AG09319 (cell line): ENCODE measurements at regions not wholly inside any gene's neighbourhood (a gene's known extent, or its start where the extent isn't known, plus 50 kb on each side); places are given as distances from the start of the nearest gene placed in this dataset.

Experiments used
- DNase-seq: peaks from one replicate; pipeline ENCODE4 v3.0.0-alpha.2; 2010; ENCODE audit warnings: low read depth; ENCODE audit errors: extremely low read depth
- TF ChIP-seq, protein P1 (sequence below): IDR thresholded peaks from 2 replicates; pipeline ENCODE4 v1.5.1; 2011; ENCODE audit warnings: low read depth, mild to moderate bottlenecking, inconsistent platforms, low read length, moderate library complexity

DNA sequence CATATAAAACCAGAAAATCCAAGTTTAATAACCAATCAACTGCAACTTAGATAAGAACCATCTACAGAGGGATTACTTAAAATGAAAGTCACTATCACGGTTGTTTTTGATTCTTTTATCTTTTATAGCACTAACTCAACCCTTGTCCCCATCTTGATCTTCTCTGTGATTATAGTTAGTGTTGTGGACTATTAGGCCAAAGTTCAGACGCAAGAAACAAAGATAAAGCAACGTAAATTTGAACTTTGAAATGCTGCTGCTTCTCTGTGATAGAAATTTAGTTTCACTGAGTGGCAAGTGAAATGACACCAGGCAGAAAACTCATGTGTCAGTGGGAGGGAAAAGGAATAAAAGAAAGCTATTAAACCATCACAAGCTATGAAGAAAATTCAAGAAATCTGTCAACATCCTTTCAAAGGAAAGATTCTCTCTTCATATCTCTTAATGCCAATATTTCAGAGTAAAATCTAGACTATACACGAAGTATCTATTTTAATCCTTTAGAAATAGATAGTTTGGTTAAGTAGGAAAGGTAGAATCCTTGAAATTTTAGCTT, 71.8 kb upstream of the MALRD1 start:
- TF ChIP-seq, protein P1, sequence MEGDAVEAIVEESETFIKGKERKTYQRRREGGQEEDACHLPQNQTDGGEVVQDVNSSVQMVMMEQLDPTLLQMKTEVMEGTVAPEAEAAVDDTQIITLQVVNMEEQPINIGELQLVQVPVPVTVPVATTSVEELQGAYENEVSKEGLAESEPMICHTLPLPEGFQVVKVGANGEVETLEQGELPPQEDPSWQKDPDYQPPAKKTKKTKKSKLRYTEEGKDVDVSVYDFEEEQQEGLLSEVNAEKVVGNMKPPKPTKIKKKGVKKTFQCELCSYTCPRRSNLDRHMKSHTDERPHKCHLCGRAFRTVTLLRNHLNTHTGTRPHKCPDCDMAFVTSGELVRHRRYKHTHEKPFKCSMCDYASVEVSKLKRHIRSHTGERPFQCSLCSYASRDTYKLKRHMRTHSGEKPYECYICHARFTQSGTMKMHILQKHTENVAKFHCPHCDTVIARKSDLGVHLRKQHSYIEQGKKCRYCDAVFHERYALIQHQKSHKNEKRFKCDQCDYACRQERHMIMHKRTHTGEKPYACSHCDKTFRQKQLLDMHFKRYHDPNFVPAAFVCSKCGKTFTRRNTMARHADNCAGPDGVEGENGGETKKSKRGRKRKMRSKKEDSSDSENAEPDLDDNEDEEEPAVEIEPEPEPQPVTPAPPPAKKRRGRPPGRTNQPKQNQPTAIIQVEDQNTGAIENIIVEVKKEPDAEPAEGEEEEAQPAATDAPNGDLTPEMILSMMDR: no peak

DNA sequence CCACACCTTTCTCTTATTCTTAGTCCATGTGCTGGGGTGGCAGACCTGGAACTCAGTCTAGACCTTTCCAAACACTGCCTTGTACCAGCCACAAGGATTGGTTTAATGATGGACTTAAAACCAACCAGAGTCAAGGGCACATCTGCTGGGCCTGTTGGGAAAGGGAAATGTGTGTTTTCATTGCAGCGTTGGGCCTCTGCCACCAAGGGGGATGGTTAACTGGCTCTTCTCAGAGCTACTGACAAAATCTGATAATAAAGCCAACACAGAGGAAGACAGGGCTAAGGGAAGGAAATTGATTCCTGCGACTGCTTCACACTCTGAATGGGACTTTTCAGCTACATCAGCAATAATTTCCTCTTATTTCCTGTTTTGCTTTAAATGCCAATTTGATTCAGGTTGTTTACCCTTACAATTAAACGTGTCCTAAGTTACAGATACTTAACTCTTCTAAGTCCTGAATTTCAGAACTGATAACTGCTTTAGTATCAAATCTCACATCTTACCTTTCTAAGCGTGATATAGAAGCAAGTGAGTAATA, 68.4 kb upstream of the MALRD1 start:
- TF ChIP-seq, protein P1: no peak
- DNase-seq: no peak

More for the DNA sequence above, 71.8 kb upstream of the MALRD1 start:
- DNase-seq: no peak

DNA sequence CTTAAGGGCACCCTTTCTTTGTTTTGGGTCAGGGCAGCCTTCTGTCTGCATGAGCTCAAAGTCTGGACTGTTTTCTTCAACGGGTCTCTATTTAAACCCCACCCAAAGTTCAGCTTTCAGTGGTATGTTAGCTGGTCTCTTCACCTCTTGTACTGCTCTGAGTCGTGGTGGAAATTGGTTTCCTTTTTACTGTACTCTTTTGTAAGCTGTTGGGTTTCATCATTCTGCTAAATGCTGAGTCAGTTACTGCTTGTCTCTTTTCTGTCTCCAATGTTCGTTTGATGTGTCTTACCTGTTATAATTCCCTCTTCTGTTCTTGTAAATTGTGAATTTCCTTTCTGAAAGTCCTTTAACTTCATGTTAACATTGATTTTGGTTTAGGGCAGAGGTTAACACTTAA, 64.1 kb upstream of the MALRD1 start:
- TF ChIP-seq, protein P1: no peak
- no peak for DNase-seq

DNA sequence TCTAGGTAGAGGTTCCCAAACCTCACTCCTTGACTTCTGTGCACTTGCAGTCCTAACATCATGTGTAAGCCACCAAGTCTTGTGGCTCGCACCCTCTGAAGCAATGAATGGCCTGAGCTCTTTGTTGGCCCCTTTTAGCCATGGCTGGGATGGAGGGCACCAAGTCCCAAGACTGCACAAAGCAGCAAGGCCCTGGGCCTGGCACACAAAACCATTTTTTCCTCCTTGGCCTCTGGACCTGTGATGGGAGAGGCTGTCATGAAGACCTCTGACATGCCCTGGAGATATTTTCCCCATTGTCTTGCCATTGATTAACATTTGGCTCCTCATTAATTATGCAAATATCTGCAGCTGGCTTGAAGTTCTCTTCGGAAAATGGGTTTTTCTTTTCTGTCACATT, 60.3 kb upstream of the MALRD1 start:
- TF ChIP-seq, protein P1: no peak

More for the DNA sequence above, 60.3 kb upstream of the MALRD1 start:
- DNase-seq: no peak
